Mesendoderm (in vitro differentiated cells): ENCODE measurements at regions not wholly inside any gene's neighbourhood (a gene's known extent, or its start where the extent isn't known, plus 50 kb on each side); places are given as distances from the start of the nearest gene placed in this dataset.
A peak's percentile ranks its signal among the peaks of the same experiment; 100 is the strongest.
"Not testable (repeated sequence)": the region's sequence is repeated elsewhere in the genome, so short reads cannot be mapped to it uniquely, and the experiment has no call there.

ENCODE experiments used
- DNase-seq: peaks from one replicate; pipeline ENCODE4 v3.0.0; 2013
- H2AK5ac ChIP-seq: 2 replicates; pipeline ENCODE4 v1.6.1; 2013; ENCODE audit warnings: low read length, inconsistent platforms
- H2BK120ac ChIP-seq: 2 replicates; pipeline ENCODE4 v1.6.1; 2013; ENCODE audit warnings: low read depth, mild to moderate bottlenecking, low read length, moderate library complexity, mixed read lengths
- H2BK15ac ChIP-seq: replicated peaks from 2 replicates; pipeline ENCODE4 v1.6.1; 2013; ENCODE audit warnings: low read depth, mild to moderate bottlenecking, moderate library complexity
- H2BK5ac ChIP-seq: 2 replicates; pipeline ENCODE4 v1.6.1; 2013; ENCODE audit warnings: low read length, inconsistent platforms
- H3K18ac ChIP-seq: 2 replicates; pipeline ENCODE4 v1.6.1; 2013; ENCODE audit warnings: mild to moderate bottlenecking, low read length, mixed read lengths
- H3K23ac ChIP-seq: one replicate; pipeline ENCODE4 v1.6.1; 2013; ENCODE audit warnings: low read length
- H3K27ac ChIP-seq: 2 replicates; pipeline ENCODE4 v1.5.1; 2013; ENCODE audit warnings: low read depth, mild to moderate bottlenecking, inconsistent platforms, low read length, moderate library complexity
- H3K27me3 ChIP-seq: 2 replicates; pipeline ENCODE4 v1.6.1; 2013; ENCODE audit warnings: low read length, control low read depth, mild to moderate bottlenecking, inconsistent platforms; ENCODE audit not compliant: insufficient read depth, poor library complexity
- H3K36me3 ChIP-seq: 2 replicates; pipeline ENCODE4 v1.6.1; 2013; ENCODE audit warnings: low read length, inconsistent platforms; ENCODE audit not compliant: control insufficient read depth, insufficient read depth
- H3K4ac ChIP-seq: one replicate; pipeline ENCODE4 v1.6.1; 2013; ENCODE audit warnings: low read depth, mild to moderate bottlenecking, low read length, moderate library complexity
- H3K4me1 ChIP-seq: 2 replicates; pipeline ENCODE4 v1.6.1; 2013; ENCODE audit warnings: low read depth, low read length, inconsistent platforms; ENCODE audit not compliant: control insufficient read depth
- H3K4me2 ChIP-seq: 2 replicates; pipeline ENCODE4 v1.6.1; 2013; ENCODE audit warnings: low read length
- H3K4me3 ChIP-seq: 2 replicates; pipeline ENCODE4 v1.5.1; 2013; ENCODE audit warnings: mild to moderate bottlenecking, low read length
- H3K56ac ChIP-seq: one replicate; pipeline ENCODE4 v1.6.1; 2013; ENCODE audit warnings: low read length
- H3K79me1 ChIP-seq: 2 replicates; pipeline ENCODE4 v1.6.1; 2013; ENCODE audit warnings: low read length, inconsistent platforms
- H3K79me2 ChIP-seq: 2 replicates; pipeline ENCODE4 v1.6.1; 2013; ENCODE audit warnings: mild to moderate bottlenecking, low read length; ENCODE audit not compliant: control insufficient read depth, insufficient read depth
- H3K9ac ChIP-seq: 2 replicates; pipeline ENCODE4 v1.6.1; 2013; ENCODE audit warnings: low read length, inconsistent platforms
- H4K5ac ChIP-seq: one replicate; pipeline ENCODE4 v1.6.1; 2013; ENCODE audit warnings: low read length
- H4K8ac ChIP-seq: one replicate; pipeline ENCODE4 v1.6.1; 2013; ENCODE audit warnings: low read depth, mild to moderate bottlenecking, control low read depth, low read length, moderate library complexity
- WGBS: extraction: QIAGEN DNeasy Blood & Tissue Kit; methylation state at CpG from one replicate; pipeline ENCODE4 v1.1.7; 2013; ENCODE audit warnings: low lambda C conversion rate, missing lambda C conversion rate; ENCODE audit not compliant: insufficient coverage; ENCODE audit errors: extremely low coverage; 5-methylcytosine and 5-hydroxymethylcytosine counted together

DNA sequence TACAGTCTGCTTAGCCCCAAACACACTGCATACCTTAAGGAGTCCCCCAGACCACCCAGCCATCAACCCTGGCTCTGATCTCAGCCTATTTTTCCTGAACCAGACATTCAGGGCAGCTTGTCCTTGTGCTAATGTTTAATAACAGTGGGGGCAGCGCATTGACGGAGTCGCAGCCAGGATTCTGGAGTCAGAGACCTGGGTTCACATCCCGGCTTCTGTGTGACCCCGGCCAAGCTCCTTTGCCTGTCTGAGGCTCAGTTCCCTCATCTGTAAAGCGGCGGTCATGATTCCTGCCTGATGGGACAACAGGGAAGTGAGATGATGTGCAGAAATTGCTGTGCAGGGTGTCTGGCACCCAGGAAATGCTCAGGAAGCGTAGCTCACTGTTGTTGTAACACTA, 63.1 kb downstream of the MATN1 start:
- Histone ChIP-seq H3K9ac (no peak overlapping the region), H2BK15ac (no peak overlapping the region), H3K23ac (no peak overlapping the region), H3K4me1 (no peaks in the 10 kb centered on the region), H3K18ac (no peak overlapping the region), H3K4me2 (no peak overlapping the region), H2BK120ac (no peak overlapping the region), H3K36me3 (no peaks in the 10 kb centered on the region), H3K27ac (no peak overlapping the region), H3K4ac (no peak overlapping the region), H3K79me1 (no peaks in the 10 kb centered on the region), H3K56ac (no peak overlapping the region), H4K8ac (no peak overlapping the region), H3K4me3 (no peak overlapping the region), H2AK5ac (no peak overlapping the region), H3K27me3 (no peaks in the 10 kb centered on the region), H3K79me2 (no peaks in the 10 kb centered on the region), H2BK5ac (no peak overlapping the region), H4K5ac (no peak overlapping the region)
- WGBS = no CpG with 5 or more reads among the region's 8 CpGs
- DNase-seq = no peak

DNA sequence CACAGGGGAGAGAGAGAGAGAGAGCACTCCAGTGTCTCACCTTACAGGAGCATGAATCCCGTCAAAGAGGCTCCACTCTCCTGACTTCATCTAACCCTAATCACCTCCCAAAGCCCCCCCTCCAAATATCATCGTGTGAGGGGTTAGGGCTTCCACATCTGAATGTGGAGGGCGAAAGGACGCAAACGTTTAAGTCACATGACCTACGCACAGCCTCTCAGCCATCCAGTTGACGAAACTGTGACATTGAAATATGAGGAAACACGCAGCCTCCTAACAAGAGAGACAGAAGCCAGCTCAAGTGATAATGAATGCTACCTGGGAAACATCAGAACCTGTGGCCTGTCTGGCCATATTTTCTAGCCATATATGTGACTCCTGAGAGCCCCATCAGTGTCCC, 63.7 kb downstream of the MATN1 start:
- no peak for DNase-seq
- Histone ChIP-seq H3K27me3 (no peaks in the 10 kb centered on the region), H3K27ac (no peak overlapping the region), H2BK5ac (no peak overlapping the region), H3K79me1 (no peaks in the 10 kb centered on the region), H3K36me3 (no peaks in the 10 kb centered on the region), H3K79me2 (no peaks in the 10 kb centered on the region), H3K4me2 (no peak overlapping the region), H3K4me1 (no peaks in the 10 kb centered on the region), H3K4me3 (no peak overlapping the region), H4K5ac (no peak overlapping the region), H3K18ac (no peak overlapping the region), H2BK120ac (no peak overlapping the region), H3K4ac (no peak overlapping the region), H2BK15ac (no peak overlapping the region), H3K23ac (no peak overlapping the region), H3K9ac (no peak overlapping the region), H2AK5ac (no peak overlapping the region), H4K8ac (no peak overlapping the region), H3K56ac (no peak overlapping the region)
- no CpG with 5 or more reads among the region's 8 CpGs for WGBS

DNA sequence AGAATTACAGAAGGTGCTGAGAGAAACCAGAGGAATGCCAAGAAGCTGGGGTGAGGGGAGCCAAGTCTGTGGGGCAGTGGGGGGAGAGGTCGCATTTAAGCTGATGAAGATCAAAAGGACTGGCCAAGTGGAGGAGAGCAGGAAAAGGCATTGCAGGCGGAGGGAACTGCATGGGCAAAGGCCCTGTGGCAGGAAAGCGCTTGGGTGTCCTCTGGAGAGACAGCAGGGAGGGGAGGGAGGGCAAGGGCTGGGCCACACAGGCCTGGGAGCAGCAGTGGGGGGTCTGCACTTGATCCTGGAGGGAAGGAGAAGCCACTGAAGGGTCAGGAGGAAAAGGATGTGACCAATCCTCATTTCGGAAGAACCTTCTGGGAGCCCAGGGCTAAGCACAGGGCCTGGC, 65.0 kb downstream of the MATN1 start:
- not testable (repeated sequence) for H4K5ac ChIP-seq, H3K36me3 ChIP-seq, H3K56ac ChIP-seq, H2BK5ac ChIP-seq, H3K27me3 ChIP-seq, H3K4me3 ChIP-seq, H3K9ac ChIP-seq, H3K4me1 ChIP-seq, DNase-seq, H3K4ac ChIP-seq, H3K4me2 ChIP-seq, H2BK15ac ChIP-seq, H3K79me1 ChIP-seq, H3K23ac ChIP-seq, H3K18ac ChIP-seq, H2AK5ac ChIP-seq, H3K79me2 ChIP-seq, H2BK120ac ChIP-seq, H3K27ac ChIP-seq, H4K8ac ChIP-seq
- WGBS = no CpG with 5 or more reads among the region's 4 CpGs

DNA sequence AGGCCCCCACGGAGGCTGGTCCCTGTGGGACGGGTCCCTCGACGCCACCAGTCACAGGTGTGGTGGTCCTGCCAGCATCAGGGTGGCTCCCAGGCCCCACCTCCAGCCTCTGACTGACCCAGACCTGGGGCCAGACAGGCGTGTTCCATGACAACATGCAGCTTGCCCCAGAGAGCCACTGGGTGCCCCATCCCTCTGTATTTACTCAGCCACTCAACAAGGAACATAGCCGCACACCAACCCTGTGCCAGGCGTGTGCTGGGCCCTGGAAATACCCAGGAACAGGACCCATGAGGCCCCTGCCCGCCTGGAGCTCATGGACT, 65.4 kb downstream of the MATN1 start:
- Histone ChIP-seq H4K8ac (no peak overlapping the region), H3K79me1 (no peaks in the 10 kb centered on the region), H2AK5ac (no peak overlapping the region), H3K27ac (no peak overlapping the region), H3K4me1 (no peaks in the 10 kb centered on the region), H2BK120ac (no peak overlapping the region), H3K4me3 (no peak overlapping the region), H3K79me2 (no peaks in the 10 kb centered on the region), H3K36me3 (no peaks in the 10 kb centered on the region), H3K18ac (no peak overlapping the region), H3K56ac (peak overlapping the region; percentile 6), H4K5ac (no peak overlapping the region), H2BK15ac (no peak overlapping the region), H3K9ac (no peak overlapping the region), H3K27me3 (no peaks in the 10 kb centered on the region), H3K4ac (no peak overlapping the region), H2BK5ac (no peak overlapping the region), H3K23ac (no peak overlapping the region), H3K4me2 (no peak overlapping the region)
- WGBS = no CpG with 5 or more reads among the region's 8 CpGs
- no peak for DNase-seq

DNA sequence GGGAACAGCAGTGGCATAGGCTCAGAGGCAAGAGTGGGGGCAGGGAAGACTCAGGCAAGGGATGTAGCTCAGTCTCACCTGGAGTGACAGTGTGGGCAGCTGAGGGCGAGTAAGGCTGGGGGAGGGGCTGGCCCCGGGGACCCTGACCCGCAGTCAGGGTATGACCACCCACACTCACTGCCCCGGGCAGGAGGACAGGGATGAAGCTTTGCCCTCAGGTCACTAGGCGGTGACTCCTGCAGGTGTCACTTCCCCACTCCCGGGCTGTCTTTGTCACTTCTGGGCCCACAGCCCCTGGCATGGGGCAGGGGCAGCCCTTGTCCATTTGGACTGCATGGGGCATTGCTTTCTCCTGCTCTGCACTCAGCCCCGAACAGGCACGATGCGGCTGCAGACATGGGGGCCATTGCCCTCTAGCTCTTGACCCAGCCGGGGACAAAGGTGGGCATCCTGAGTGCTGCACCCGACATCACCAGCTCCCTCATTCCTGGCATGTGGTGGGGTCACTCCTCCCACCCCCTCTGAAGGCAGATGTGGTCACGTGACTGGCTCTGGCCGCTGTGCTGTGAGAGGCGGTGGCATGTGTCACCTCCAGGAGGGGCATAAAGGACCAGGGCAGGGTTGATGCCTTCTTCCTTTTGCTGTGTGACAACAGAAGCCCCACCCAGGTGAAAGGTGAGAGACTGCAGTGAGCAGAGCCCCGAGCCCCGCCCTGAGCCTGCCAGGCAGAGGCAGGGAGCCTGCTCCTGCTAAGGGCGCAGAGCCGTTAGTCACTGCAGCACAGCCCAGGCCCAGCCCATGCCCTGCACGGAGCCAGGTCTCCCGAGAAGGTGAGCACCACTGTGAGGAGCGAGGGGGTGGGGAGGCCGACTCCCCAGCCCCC, 66.0 kb downstream of the MATN1 start:
- Histone ChIP-seq H3K56ac (peak overlapping the region; percentile 17), H2BK5ac (no peak overlapping the region), H2BK120ac (no peak overlapping the region), H3K9ac (no peak overlapping the region), H3K18ac (no peak overlapping the region), H3K4me1 (no peaks in the 10 kb centered on the region), H3K4me2 (no peak overlapping the region), H3K36me3 (no peaks in the 10 kb centered on the region), H2BK15ac (no peak overlapping the region), H4K5ac (no peak overlapping the region), H3K23ac (no peak overlapping the region), H3K27ac (no peak overlapping the region), H3K79me2 (no peaks in the 10 kb centered on the region), H3K4ac (no peak overlapping the region), H3K27me3 (no peaks in the 10 kb centered on the region), H4K8ac (no peak overlapping the region), H3K4me3 (no peak overlapping the region), H2AK5ac (no peak overlapping the region), H3K79me1 (no peaks in the 10 kb centered on the region)
- WGBS = no CpG with 5 or more reads among the region's 22 CpGs
- DNase-seq = peak; percentile 27
